SKM-1 (cell line): ENCODE measurements at regions not wholly inside any gene's neighbourhood (a gene's known extent, or its start where the extent isn't known, plus 50 kb on each side); places are given as distances from the start of the nearest gene placed in this dataset.

Source experiments
- DNase-seq: peaks from one replicate; lab custom pipeline; 2025; ENCODE audit not compliant: unreplicated experiment; lab: John Stamatoyannopoulos, UW

GRCh38 chr13:104447348-104447747 lies 1381.1 kb upstream of the SLC10A2 start:
- DNase-seq, result no peak

- no peak for DNase-seq
Measured at GRCh38 chr13:104442536-104442935, 1376.3 kb upstream of the SLC10A2 start.

DNA sequence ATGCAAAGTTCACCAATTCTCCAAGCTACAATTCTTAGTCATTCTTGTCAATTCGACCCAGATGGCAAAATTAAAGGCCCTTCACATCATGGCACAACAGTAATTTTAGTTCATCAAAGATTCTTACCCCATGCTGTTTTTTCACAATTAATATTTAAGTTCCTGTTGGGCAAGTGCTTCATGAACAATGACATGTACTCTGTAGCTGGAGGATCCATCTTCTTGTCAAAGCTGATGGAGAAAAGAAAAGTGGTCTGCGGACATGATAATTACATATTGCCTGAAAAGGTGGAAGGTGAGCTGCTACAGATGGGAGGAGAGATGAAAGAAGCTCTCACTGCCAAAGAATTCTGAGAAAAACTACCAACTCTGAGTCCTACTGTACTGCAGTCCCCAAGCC lies 1370.3 kb upstream of the SLC10A2 start:
- DNase-seq, result no peak

DNA sequence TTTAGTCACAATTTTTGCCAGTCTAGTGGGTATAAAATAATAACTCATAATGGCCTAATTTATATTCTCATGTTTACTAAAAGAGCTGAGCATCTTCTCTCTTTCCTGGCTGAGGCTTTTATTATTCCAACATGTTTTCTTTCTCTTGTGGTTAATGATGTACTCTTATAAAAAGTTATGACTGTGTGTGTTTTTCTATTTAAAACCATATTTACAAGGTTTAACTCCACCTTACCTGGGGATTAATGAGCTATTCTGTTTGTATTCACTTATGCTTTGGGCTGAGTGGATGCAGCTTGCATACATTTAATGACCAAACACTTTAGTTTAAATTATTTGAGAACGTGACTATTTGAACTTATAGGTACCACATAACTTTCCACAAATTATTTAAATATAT lies 1365.7 kb upstream of the SLC10A2 start:
- DNase-seq, result no peak

DNA sequence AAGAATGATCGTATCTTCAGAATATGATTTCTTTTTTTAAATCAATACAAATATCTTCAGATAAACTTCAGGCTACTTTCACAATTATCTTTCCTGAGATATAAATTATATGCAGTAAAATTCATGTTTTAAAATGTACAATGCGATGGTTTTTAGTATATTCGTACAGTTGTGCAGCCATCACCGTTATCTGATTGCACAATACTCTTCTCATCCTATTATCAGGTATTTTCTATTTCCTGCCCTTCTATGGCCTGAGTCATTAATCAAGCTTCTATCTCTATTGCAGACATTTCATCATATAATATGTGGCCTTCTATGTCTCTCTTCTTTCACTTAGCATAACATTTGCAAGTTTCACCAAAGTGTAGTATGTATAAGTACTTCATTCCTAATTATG lies 1360.2 kb upstream of the SLC10A2 start:
- no peak for DNase-seq

DNA sequence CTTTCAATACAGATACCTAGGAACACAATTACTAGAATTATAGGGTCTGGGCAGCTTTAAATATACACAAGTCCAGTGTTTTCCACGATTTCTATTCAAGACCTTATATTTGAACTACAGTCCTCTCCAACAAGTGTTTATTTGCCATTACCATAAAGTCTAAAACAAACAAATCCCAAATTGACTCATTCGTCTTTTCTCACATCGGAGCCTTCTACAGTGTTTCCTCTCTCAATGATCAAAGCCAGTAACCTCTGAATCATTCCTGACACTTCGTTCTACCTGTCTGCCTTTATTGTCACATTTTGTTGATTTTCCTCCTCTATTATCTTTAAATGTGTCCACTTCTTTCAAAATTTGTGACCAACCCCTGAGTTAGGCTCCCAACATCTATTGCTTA lies 1356.5 kb upstream of the SLC10A2 start:
- no peak for DNase-seq

GRCh38 chr13:104416973-104417372 lies 1350.8 kb upstream of the SLC10A2 start:
- no peak for DNase-seq

- no peak for DNase-seq
Measured at GRCh38 chr13:104414771-104415170, 1348.6 kb upstream of the SLC10A2 start.

DNA sequence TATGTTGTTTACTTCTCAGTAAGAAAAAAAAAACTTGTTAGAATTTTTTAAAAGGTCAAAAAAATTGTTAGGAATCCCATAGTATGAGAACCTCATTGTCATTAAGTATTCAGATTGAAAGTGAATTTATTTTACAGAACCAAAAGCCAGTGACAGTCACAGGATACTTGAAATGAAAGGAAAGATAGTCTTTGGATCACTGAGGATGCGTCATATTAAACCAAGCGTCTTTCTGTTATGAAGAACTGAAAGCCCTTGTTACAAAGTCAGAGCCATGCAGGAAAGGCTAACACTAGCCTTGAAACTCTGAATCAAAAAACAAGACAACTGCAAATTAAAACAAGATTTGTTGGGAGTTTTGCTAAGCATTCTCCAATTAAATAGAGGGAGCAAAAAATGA lies 1348.0 kb upstream of the SLC10A2 start:
- DNase-seq, result no peak

DNA sequence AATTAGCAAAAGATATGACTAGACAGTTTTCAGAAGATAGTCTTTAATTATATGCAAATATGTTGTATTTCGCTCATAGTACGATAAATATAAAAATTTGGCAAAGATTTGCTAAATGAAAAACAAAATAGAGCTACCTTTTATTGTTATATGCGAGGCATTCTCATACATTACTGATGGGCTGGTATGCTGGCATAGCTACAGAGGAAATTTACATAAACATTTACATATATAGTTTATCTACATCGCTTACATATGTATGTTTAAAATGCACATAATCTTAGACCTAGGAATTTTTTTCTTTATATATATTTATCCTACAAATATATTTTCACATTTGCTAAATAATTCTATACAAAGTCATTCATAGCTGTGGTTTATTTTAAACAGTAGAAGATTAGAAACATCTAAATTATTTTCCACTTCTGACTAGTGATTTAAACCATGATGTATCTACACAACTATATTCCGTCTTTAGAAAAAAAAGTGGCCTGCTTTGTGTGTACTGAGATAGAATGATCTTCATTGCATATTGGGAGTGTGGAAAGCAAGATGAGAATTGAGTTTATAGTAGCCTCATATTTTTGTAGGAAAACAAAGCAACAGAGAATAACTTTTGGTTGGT lies 1345.0 kb upstream of the SLC10A2 start:
- DNase-seq, result no peak

- DNase-seq, result no peak
Measured at GRCh38 chr13:104408733-104409132, 1342.5 kb upstream of the SLC10A2 start.

- DNase-seq, result no peak
Measured at GRCh38 chr13:104404325-104404724, 1338.1 kb upstream of the SLC10A2 start.

DNA sequence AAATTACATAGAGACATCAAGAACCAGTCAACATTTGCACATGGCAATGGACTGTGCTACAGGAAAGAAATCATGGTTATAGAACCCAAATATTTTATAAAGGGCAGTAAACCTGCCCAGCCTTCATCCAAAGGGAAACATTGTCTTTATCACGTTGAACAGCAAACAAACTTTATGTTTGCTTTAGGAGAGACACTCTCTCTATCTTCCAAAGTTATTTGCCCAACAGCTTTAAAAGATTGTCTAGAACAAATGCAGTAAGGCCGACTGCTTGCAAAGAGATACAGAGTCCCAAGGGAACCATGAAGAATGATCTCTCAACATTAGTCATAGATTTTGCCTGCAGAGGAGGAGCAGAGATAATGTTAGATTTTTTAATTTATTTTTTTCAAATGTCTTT lies 1323.5 kb upstream of the SLC10A2 start:
- no peak for DNase-seq

GRCh38 chr13:104387510-104387909 lies 1321.3 kb upstream of the SLC10A2 start:
- no peak for DNase-seq

- DNase-seq, result no peak
Measured at GRCh38 chr13:104385404-104385803, 1319.2 kb upstream of the SLC10A2 start.

- no peak for DNase-seq
Measured at GRCh38 chr13:104382951-104383350, 1316.7 kb upstream of the SLC10A2 start.

DNA sequence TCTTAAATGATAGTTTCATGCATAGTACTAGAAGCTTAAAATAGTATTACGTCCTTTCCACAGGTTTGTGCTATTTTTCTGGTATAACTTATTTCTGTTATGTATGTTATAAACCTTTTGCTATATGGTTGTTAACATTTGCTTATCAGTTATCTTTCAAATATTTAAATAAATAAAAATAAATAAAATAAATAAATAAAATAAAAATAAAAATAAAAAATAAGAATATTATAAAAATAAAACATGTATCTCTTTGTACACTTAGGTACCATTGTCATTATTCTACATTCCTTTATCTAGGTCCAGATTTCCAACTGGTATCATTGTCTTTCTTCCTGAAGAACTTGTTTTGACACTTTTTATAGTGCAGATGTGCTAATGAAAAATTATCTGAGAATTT lies 1310.4 kb upstream of the SLC10A2 start:
- DNase-seq, result no peak

DNA sequence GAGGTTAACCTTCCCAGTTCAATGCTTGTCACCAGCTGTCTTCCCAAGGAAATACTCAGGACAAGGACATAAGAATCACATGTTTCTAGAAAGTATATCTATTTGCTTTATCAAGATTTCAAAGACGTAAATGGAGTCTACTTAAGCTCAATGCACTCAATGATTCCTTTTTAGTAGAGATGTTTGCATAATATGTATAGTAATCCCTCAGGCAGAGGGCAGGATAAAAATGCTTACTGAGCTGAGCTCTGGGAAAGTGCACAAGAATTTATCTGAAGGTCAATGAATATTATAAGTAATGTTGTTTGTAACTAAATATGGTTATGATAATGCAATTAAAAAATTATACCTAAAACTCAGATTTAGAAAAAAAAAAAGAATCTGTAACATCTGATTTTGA lies 1309.4 kb upstream of the SLC10A2 start:
- no peak for DNase-seq

- no peak for DNase-seq
Measured at GRCh38 chr13:104372095-104372655, 1306.0 kb upstream of the SLC10A2 start.

GRCh38 chr13:104365430-104365829 lies 1299.2 kb upstream of the SLC10A2 start:
- DNase-seq, result no peak

- no peak for DNase-seq
Measured at GRCh38 chr13:104357672-104358354, 1291.6 kb upstream of the SLC10A2 start.

DNA sequence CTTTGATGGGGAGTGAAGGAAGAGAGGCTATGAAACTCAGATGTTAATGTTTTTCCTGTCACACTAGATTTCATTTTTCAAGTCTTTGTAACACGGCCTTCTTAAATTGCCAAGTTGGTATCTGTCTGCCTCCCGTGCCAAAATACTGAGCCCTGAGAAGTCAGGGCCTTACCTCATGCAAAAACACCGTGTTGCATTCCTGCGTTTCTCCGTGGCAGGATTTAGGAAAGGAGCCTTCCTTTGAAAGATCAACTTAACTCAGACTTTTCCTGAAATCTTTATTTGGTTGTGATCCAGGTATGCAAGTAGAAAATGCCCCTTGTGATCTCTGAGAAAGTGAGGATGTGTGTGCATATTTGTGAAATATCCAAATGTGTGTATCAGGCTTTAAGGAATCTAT lies 1291.0 kb upstream of the SLC10A2 start:
- DNase-seq, result no peak
